ENCODE measurements at regions not wholly inside any gene's neighbourhood (a gene's known extent, or its start where the extent isn't known, plus 50 kb on each side); places are given as distances from the start of the nearest gene placed in this dataset.
A peak's percentile ranks its signal among the peaks of the same experiment; 100 is the strongest.

- Histone ChIP-seq H3K4me3 (ENCODE audit: low read depth in 1 of 3, low read length in 3 of 3) (no peak overlapping the region), H3K27ac (ENCODE audit: low read depth in 1 of 2, low read length in 2 of 2) (peak overlapping the region in 1 of 2 donors; percentile 16), H3K9ac (ENCODE audit: low read depth in 1 of 2, low read length in 2 of 2) (no peak overlapping the region), H3K36me3 (ENCODE audit: control insufficient read depth in 4 of 4, insufficient read depth in 3 of 4, low read depth in 1 of 4, low read length in 3 of 4) (no peaks in the 10 kb centered on the region), H3K9me3 (ENCODE audit: control insufficient read depth in 4 of 4, low read length in 3 of 4) (no peaks in the 10 kb centered on the region), H3K27me3 (ENCODE audit: control insufficient read depth in 4 of 4, insufficient read depth in 4 of 4, low read length in 3 of 4) (no peaks in the 10 kb centered on the region), H3K4me1 (ENCODE audit: control insufficient read depth in 4 of 4, insufficient read depth in 4 of 4, low read length in 3 of 4) (peaks cover 5 to 23% (median 13%) of the 10 kb centered on the region in 4 donors)
- WGBS = 56% methylated on average over 5 of the region's 5 CpGs
- TF ChIP-seq HNF4G (IDR thresholded peaks at IDR 0.05) (peak; percentile 10), HNF4A (conservative IDR thresholded peaks at IDR 0.05) (peak; percentile 42 to 68), EGR1 (IDR thresholded peaks at IDR 0.05; ENCODE audit: low read depth in 2 of 2) (no peak), SP1 (IDR thresholded peaks at IDR 0.05) (no peak), GABPA (IDR thresholded peaks at IDR 0.05 in 1 of 2, conservative IDR thresholded peaks at IDR 0.05 in 1 of 2) (no peak), RXRA (IDR thresholded peaks at IDR 0.05) (no peak)
- TF ChIP-seq, protein P1, sequence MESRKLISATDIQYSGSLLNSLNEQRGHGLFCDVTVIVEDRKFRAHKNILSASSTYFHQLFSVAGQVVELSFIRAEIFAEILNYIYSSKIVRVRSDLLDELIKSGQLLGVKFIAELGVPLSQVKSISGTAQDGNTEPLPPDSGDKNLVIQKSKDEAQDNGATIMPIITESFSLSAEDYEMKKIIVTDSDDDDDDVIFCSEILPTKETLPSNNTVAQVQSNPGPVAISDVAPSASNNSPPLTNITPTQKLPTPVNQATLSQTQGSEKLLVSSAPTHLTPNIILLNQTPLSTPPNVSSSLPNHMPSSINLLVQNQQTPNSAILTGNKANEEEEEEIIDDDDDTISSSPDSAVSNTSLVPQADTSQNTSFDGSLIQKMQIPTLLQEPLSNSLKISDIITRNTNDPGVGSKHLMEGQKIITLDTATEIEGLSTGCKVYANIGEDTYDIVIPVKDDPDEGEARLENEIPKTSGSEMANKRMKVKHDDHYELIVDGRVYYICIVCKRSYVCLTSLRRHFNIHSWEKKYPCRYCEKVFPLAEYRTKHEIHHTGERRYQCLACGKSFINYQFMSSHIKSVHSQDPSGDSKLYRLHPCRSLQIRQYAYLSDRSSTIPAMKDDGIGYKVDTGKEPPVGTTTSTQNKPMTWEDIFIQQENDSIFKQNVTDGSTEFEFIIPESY (IDR thresholded peaks at IDR 0.05) = no peak
- no peak for DNase-seq (ENCODE audit: low spot score)
Measured at GRCh38 chr5:67997892-67998457, 217.6 kb upstream of the PIK3R1 start.

- peaks cover 5 to 23% (median 13%) of the 10 kb centered on the region in 4 donors for H3K4me1 ChIP-seq (ENCODE audit: control insufficient read depth in 4 of 4, insufficient read depth in 4 of 4, low read length in 3 of 4)
- no peak overlapping the region for H3K4me3 ChIP-seq (ENCODE audit: low read depth in 1 of 3, low read length in 3 of 3)
- TF ChIP-seq FOXA1 (IDR thresholded peaks at IDR 0.05) = no peak
- no peak for TF ChIP-seq RAD21 (IDR thresholded peaks at IDR 0.05)
- peak; percentile 33 to 42 for TF ChIP-seq HNF4A (conservative IDR thresholded peaks at IDR 0.05)
- no peak overlapping the region for H3K27ac ChIP-seq (ENCODE audit: low read depth in 1 of 2, low read length in 2 of 2)
- 87% methylated on average over 1 of the region's 1 CpG for WGBS
- no peaks in the 10 kb centered on the region for H3K36me3 ChIP-seq (ENCODE audit: control insufficient read depth in 4 of 4, insufficient read depth in 3 of 4, low read depth in 1 of 4, low read length in 3 of 4)
- H3K27me3 ChIP-seq (ENCODE audit: control insufficient read depth in 4 of 4, insufficient read depth in 4 of 4, low read length in 3 of 4) = no peaks in the 10 kb centered on the region
- H3K9ac ChIP-seq (ENCODE audit: low read depth in 1 of 2, low read length in 2 of 2) = no peak overlapping the region
- H3K9me3 ChIP-seq (ENCODE audit: control insufficient read depth in 4 of 4, low read length in 3 of 4) = no peaks in the 10 kb centered on the region
- DNase-seq (ENCODE audit: low spot score) = no peak
Measured at GRCh38 chr5:67997148-67997547, 218.4 kb upstream of the PIK3R1 start.

DNA sequence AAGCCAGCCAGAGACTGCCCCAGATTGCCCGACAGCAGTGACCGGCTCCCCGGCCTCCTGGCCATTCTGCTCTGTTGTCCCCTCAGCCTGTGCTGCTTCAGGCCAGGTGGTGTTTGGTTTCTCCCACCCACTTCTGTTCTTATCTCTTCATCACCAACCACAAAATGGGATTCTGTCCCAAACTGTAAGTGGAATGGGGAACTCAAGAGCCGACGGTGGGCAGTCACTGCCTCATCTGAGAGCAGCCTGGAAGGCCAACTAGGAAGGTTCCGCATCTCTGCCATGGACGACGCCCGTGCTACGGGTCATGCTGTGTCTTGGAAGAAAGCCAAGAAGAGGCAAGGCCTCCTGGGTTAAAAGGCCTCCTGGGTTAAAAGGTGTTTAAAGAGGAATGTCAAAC lies 219.0 kb upstream of the PIK3R1 start:
- no peak overlapping the region for H3K4me3 ChIP-seq (ENCODE audit: low read depth in 1 of 3, low read length in 3 of 3)
- no peak overlapping the region for H3K9ac ChIP-seq (ENCODE audit: low read depth in 1 of 2, low read length in 2 of 2)
- H3K36me3 ChIP-seq (ENCODE audit: control insufficient read depth in 4 of 4, insufficient read depth in 3 of 4, low read depth in 1 of 4, low read length in 3 of 4) = no peaks in the 10 kb centered on the region
- H3K9me3 ChIP-seq (ENCODE audit: control insufficient read depth in 4 of 4, low read length in 3 of 4) = no peaks in the 10 kb centered on the region
- DNase-seq (ENCODE audit: low spot score) = no peak
- H3K27me3 ChIP-seq (ENCODE audit: control insufficient read depth in 4 of 4, insufficient read depth in 4 of 4, low read length in 3 of 4) = no peaks in the 10 kb centered on the region
- TF ChIP-seq RAD21 (IDR thresholded peaks at IDR 0.05) = no peak
- TF ChIP-seq TAF1 (conservative IDR thresholded peaks at IDR 0.05) = no peak
- TF ChIP-seq YY1 (IDR thresholded peaks at IDR 0.05) = no peak
- TF ChIP-seq, protein P1 (IDR thresholded peaks at IDR 0.05) = no peak
- no peak for TF ChIP-seq FOXA2 (IDR thresholded peaks at IDR 0.05)
- TF ChIP-seq, protein P2, sequence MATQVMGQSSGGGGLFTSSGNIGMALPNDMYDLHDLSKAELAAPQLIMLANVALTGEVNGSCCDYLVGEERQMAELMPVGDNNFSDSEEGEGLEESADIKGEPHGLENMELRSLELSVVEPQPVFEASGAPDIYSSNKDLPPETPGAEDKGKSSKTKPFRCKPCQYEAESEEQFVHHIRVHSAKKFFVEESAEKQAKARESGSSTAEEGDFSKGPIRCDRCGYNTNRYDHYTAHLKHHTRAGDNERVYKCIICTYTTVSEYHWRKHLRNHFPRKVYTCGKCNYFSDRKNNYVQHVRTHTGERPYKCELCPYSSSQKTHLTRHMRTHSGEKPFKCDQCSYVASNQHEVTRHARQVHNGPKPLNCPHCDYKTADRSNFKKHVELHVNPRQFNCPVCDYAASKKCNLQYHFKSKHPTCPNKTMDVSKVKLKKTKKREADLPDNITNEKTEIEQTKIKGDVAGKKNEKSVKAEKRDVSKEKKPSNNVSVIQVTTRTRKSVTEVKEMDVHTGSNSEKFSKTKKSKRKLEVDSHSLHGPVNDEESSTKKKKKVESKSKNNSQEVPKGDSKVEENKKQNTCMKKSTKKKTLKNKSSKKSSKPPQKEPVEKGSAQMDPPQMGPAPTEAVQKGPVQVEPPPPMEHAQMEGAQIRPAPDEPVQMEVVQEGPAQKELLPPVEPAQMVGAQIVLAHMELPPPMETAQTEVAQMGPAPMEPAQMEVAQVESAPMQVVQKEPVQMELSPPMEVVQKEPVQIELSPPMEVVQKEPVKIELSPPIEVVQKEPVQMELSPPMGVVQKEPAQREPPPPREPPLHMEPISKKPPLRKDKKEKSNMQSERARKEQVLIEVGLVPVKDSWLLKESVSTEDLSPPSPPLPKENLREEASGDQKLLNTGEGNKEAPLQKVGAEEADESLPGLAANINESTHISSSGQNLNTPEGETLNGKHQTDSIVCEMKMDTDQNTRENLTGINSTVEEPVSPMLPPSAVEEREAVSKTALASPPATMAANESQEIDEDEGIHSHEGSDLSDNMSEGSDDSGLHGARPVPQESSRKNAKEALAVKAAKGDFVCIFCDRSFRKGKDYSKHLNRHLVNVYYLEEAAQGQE (IDR thresholded peaks at IDR 0.05) = no peak
- no peak for TF ChIP-seq FOXA1 (IDR thresholded peaks at IDR 0.05)
- TF ChIP-seq SP1 (IDR thresholded peaks at IDR 0.05) = no peak
- no peak for TF ChIP-seq ATF3 (IDR thresholded peaks at IDR 0.05)
- TF ChIP-seq NR2F2 (IDR thresholded peaks at IDR 0.05) = no peak
- TF ChIP-seq HNF4A (conservative IDR thresholded peaks at IDR 0.05) = no peak
- TF ChIP-seq, protein P3, sequence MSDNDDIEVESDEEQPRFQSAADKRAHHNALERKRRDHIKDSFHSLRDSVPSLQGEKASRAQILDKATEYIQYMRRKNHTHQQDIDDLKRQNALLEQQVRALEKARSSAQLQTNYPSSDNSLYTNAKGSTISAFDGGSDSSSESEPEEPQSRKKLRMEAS (IDR thresholded peaks at IDR 0.05) = no peak
- no peak for TF ChIP-seq CTCF (IDR thresholded peaks at IDR 0.05; ENCODE audit: low read depth, low read length, missing input control)
- no peak for TF ChIP-seq HNF4G (IDR thresholded peaks at IDR 0.05)
- no peak for TF ChIP-seq GABPA (IDR thresholded peaks at IDR 0.05 in 1 of 2, conservative IDR thresholded peaks at IDR 0.05 in 1 of 2)
- H3K27ac ChIP-seq (ENCODE audit: low read depth in 1 of 2, low read length in 2 of 2) = no peak overlapping the region
- H3K4me1 ChIP-seq (ENCODE audit: control insufficient read depth in 4 of 4, insufficient read depth in 4 of 4, low read length in 3 of 4) = peaks cover 5 to 23% (median 13%) of the 10 kb centered on the region in 4 donors
- WGBS = 83% methylated on average over 10 of the region's 10 CpGs

All from liver (tissue), 8 donors.